AG04450 (cell line): ENCODE measurements at regions not wholly inside any gene's neighbourhood (a gene's known extent, or its start where the extent isn't known, plus 50 kb on each side); places are given as distances from the start of the nearest gene placed in this dataset.

ENCODE experiments used
- CTCF ChIA-PET: fragments of 300-600, 350-600 bp; formaldehyde crosslinking; extraction: SDS; loops from one replicate; lab custom pipeline; 2022; ENCODE audit warnings: antibody characterized with exemption, inconsistent platforms; lab: Charles Lee
- POLR2A ChIA-PET: fragments of 350-600 bp; formaldehyde crosslinking; extraction: SDS; loops from one replicate; lab custom pipeline; 2021; ENCODE audit warnings: antibody characterized with exemption, inconsistent platforms; lab: Yijun Ruan, JAX
- DNase-seq: peaks from one replicate; pipeline ENCODE4 v3.0.0-alpha.2; 2011; ENCODE audit warnings: low read depth, low spot score
- H3K27ac ChIP-seq: one replicate; pipeline ENCODE4 v1.5.1; 2012; ENCODE audit warnings: low read depth, low read length, control low read depth
- H3K27me3 ChIP-seq: one replicate; pipeline ENCODE4 v1.6.0; 2012; ENCODE audit warnings: low read length; ENCODE audit not compliant: control insufficient read depth, insufficient read depth
- H3K4me3 ChIP-seq: 2 replicates; pipeline ENCODE4 v1.5.1; 2011; ENCODE audit warnings: mild to moderate bottlenecking, low read depth, low read length, control low read depth
- H3K9me3 ChIP-seq: 2 replicates; pipeline ENCODE4 v1.5.1; 2012; ENCODE audit warnings: low read length; ENCODE audit not compliant: control insufficient read depth, insufficient read depth
- CTCF ChIP-seq: IDR thresholded peaks from 2 replicates; pipeline ENCODE4 v1.5.1; 2011; ENCODE audit warnings: low read depth, low read length, control low read depth, inconsistent platforms

GRCh38 chr9:25613709-25614108 is 64.5 kb downstream of the TUSC1 start:
- no peak for DNase-seq
- TF ChIP-seq CTCF: no peak
- POLR2A ChIA-PET: no interaction called here
- CTCF ChIA-PET: no interaction called here
- no peak overlapping the region for H3K4me3 ChIP-seq
- no peaks in the 10 kb centered on the region for H3K9me3 ChIP-seq
- H3K27me3 ChIP-seq: no peaks in the 10 kb centered on the region
- no peak overlapping the region for H3K27ac ChIP-seq

- ChIA-PET CTCF (no interaction called here), POLR2A (no interaction called here)
- TF ChIP-seq CTCF: no peak
- DNase-seq: no peak
- H3K9me3 ChIP-seq: no peaks in the 10 kb centered on the region
- no peak overlapping the region for H3K27ac ChIP-seq
- H3K4me3 ChIP-seq: no peak overlapping the region
- no peaks in the 10 kb centered on the region for H3K27me3 ChIP-seq
Measured at GRCh38 chr9:25603106-25603505, 75.1 kb downstream of the TUSC1 start.

GRCh38 chr9:25602400-25603044 is 75.7 kb downstream of the TUSC1 start:
- ChIA-PET POLR2A (no interaction called here), CTCF (no interaction called here)
- no peak for DNase-seq

GRCh38 chr9:25600501-25600900 is 77.7 kb downstream of the TUSC1 start:
- Histone ChIP-seq H3K27ac (no peak overlapping the region), H3K9me3 (no peaks in the 10 kb centered on the region), H3K4me3 (no peak overlapping the region), H3K27me3 (no peaks in the 10 kb centered on the region)
- TF ChIP-seq CTCF: no peak
- CTCF ChIA-PET: no interaction called here
- POLR2A ChIA-PET: no interaction called here
- no peak for DNase-seq

More at GRCh38 chr9:25602400-25603044, 75.7 kb downstream of the TUSC1 start:
- H3K4me3 ChIP-seq: no peak overlapping the region
- TF ChIP-seq CTCF: no peak
- no peak overlapping the region for H3K27ac ChIP-seq
- no peaks in the 10 kb centered on the region for H3K9me3 ChIP-seq
- H3K27me3 ChIP-seq: no peaks in the 10 kb centered on the region

- POLR2A ChIA-PET: no interaction called here
- Histone ChIP-seq H3K4me3 (no peak overlapping the region), H3K27ac (no peak overlapping the region), H3K27me3 (no peaks in the 10 kb centered on the region), H3K9me3 (no peaks in the 10 kb centered on the region)
- CTCF ChIA-PET: interaction anchor here (0.8 kb wide), 1 partner anchor 12 kb away, joined by 3 read pairs; no protein-coding TSS in a partner anchor
- no peak for DNase-seq
- no peak for TF ChIP-seq CTCF
Measured at GRCh38 chr9:25584611-25585010, 93.6 kb downstream of the TUSC1 start.
